K562 (cell line): ENCODE measurements at regions not wholly inside any gene's neighbourhood (a gene's known extent, or its start where the extent isn't known, plus 50 kb on each side); places are given as distances from the start of the nearest gene placed in this dataset.

Source experiments
- AFF4 ChIP-seq: sonication (generic); formaldehyde crosslinking; IDR thresholded peaks from 2 replicates; pipeline ENCODE4 v1.8.0; 2023; ENCODE audit warnings: mild to moderate bottlenecking, missing genetic modification reagents
- E2F1 ChIP-seq: sonication (generic); formaldehyde crosslinking; IDR thresholded peaks from 2 replicates; pipeline ENCODE4 v1.8.1; 2023; ENCODE audit warnings: mild to moderate bottlenecking, missing genetic modification reagents, moderate library complexity
- ELF4 ChIP-seq: fragments of 450-650 bp; formaldehyde crosslinking; IDR thresholded peaks from 2 replicates; pipeline ENCODE4 v1.4.0; 2022; ENCODE audit warnings: missing genetic modification characterization
- HCFC1 ChIP-seq: IDR thresholded peaks from 2 replicates; pipeline ENCODE4 v1.6.1; 2012; ENCODE audit warnings: low read depth, low read length, improper control_type of control experiment
- MAFK ChIP-seq: IDR thresholded peaks from 2 replicates; pipeline ENCODE4 v1.6.1; 2011; ENCODE audit warnings: low read length, improper control_type of control experiment
- RFX5 ChIP-seq: IDR thresholded peaks from 2 replicates; pipeline ENCODE4 v1.6.1; 2011; ENCODE audit warnings: low read depth, mild to moderate bottlenecking, improper control_type of control experiment, low read length
- ZNF431 ChIP-seq: sonication (generic); formaldehyde crosslinking; IDR thresholded peaks from 2 replicates; pipeline ENCODE4 v1.8.0; 2022; ENCODE audit warnings: mild to moderate bottlenecking, missing genetic modification reagents
- TF ChIP-seq, protein P1 (sequence below): sonication (generic); formaldehyde crosslinking; IDR thresholded peaks from 2 replicates; pipeline ENCODE4 v1.8.0; 2022; ENCODE audit warnings: mild to moderate bottlenecking, missing genetic modification reagents
- TF ChIP-seq, protein P2 (sequence below): IDR thresholded peaks from 3 replicates; pipeline ENCODE4 v1.6.1; 2011; ENCODE audit warnings: borderline replicate concordance, mild to moderate bottlenecking; ENCODE audit not compliant: insufficient read length, insufficient read depth
- TF ChIP-seq, protein P3 (sequence below), 3 experiments: IDR thresholded peaks in 2 of 3; conservative IDR thresholded peaks in 1 of 3; 2 replicates each; pipeline ENCODE4 v1.5.1; 2011 to 2012; ENCODE audit warnings: low read length in 3 of 3, mild to moderate bottlenecking in 3 of 3, control low read depth in 2 of 3, improper control_type of control experiment in 1 of 3, inconsistent platforms in 1 of 3, low read depth in 1 of 3, mixed read lengths in 1 of 3, moderate library complexity in 1 of 3; ENCODE audit not compliant: insufficient read depth in 2 of 3

DNA sequence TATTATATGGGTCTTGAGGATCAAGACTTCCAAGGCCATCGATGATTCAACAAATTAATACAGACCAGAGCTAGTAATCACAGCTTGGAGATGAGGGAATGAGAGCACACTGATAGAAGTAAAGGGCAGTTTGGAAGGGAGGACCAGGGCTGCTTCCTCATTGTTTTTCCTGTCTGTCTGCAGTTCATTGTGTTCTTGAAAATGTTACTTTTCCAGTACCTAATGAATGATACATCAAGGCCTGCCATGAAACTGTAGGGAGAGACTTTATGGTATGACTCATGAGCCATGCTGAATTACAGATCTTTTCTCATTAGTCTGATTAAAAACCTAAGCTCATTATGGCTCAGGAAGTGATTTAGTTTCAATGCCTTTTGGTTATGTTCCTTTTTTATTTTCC lies 855.6 kb downstream of the KCNA4 start:
- TF ChIP-seq RFX5 (no peak), HCFC1 (no peak), E2F1 (CRISPR knock-in tag) (no peak), AFF4 (CRISPR knock-in tag) (no peak), ZNF431 (CRISPR knock-in tag) (no peak), ELF4 (CRISPR knock-in tag) (no peak), MAFK (no peak)
- TF ChIP-seq, protein P1, sequence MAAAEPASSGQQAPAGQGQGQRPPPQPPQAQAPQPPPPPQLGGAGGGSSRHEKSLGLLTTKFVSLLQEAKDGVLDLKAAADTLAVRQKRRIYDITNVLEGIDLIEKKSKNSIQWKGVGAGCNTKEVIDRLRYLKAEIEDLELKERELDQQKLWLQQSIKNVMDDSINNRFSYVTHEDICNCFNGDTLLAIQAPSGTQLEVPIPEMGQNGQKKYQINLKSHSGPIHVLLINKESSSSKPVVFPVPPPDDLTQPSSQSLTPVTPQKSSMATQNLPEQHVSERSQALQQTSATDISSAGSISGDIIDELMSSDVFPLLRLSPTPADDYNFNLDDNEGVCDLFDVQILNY (CRISPR knock-in tag) = no peak
- TF ChIP-seq, protein P2, sequence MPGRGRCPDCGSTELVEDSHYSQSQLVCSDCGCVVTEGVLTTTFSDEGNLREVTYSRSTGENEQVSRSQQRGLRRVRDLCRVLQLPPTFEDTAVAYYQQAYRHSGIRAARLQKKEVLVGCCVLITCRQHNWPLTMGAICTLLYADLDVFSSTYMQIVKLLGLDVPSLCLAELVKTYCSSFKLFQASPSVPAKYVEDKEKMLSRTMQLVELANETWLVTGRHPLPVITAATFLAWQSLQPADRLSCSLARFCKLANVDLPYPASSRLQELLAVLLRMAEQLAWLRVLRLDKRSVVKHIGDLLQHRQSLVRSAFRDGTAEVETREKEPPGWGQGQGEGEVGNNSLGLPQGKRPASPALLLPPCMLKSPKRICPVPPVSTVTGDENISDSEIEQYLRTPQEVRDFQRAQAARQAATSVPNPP = no peak
- TF ChIP-seq, protein P3, sequence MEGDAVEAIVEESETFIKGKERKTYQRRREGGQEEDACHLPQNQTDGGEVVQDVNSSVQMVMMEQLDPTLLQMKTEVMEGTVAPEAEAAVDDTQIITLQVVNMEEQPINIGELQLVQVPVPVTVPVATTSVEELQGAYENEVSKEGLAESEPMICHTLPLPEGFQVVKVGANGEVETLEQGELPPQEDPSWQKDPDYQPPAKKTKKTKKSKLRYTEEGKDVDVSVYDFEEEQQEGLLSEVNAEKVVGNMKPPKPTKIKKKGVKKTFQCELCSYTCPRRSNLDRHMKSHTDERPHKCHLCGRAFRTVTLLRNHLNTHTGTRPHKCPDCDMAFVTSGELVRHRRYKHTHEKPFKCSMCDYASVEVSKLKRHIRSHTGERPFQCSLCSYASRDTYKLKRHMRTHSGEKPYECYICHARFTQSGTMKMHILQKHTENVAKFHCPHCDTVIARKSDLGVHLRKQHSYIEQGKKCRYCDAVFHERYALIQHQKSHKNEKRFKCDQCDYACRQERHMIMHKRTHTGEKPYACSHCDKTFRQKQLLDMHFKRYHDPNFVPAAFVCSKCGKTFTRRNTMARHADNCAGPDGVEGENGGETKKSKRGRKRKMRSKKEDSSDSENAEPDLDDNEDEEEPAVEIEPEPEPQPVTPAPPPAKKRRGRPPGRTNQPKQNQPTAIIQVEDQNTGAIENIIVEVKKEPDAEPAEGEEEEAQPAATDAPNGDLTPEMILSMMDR (IDR thresholded peaks at IDR 0.05 in 2 of 3, conservative IDR thresholded peaks at IDR 0.05 in 1 of 3; ENCODE audit: insufficient read depth in 2 of 3, low read depth in 1 of 3, low read length in 3 of 3) = no peak
